ENCODE measurements at regions not wholly inside any gene's neighbourhood (a gene's known extent, or its start where the extent isn't known, plus 50 kb on each side); places are given as distances from the start of the nearest gene placed in this dataset.

DNA sequence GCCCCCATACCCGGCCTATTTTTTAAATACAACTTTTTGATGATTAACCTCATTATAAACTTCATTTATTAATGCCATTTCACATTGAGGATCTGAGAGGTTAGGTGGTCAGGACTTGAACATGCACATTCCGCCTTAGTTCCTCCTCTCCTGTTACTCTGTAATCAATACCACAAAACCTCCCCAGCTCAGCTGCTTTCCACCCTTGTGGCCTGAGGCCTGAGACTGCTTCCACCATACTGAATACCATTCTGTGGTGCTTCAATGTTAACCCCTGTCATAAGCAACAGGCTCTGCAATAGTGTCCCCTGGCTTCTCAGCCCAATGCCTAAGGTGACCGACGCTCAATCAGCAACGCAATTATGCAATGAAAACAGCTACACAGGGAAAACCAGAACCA is 405.4 kb downstream of the ETS1 start:
- Histone ChIP-seq H3K27me3 (ENCODE audit: insufficient read depth, low read length) (no peaks in the 10 kb centered on the region), H3K4me3 (ENCODE audit: low read length) (no peak overlapping the region), H3K4me1 (ENCODE audit: insufficient read depth, low read length) (no peaks in the 10 kb centered on the region), H3K9me3 (ENCODE audit: low read depth, low read length) (no peaks in the 10 kb centered on the region)

DNA sequence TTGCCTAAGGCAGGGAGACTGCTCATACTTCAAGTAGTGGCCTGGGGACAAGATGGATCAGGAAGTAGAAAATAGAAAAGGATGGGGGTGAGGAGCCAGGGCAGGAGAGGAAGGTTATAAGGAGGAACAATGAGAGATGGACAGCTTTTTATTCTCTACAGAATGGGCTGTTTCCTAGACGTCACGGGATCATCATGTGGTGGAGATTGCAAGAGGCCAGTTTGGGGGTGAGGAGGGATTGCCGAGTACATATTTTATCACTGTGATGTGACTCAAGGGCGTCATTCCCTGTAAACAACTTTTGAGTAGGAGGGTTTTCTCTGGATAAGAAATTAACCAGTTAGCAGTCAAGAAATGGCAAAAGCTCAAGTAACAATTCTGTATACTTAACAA is 406.3 kb downstream of the ETS1 start:
- H3K4me3 ChIP-seq (ENCODE audit: low read length): no peak overlapping the region
- H3K27me3 ChIP-seq (ENCODE audit: insufficient read depth, low read length): no peaks in the 10 kb centered on the region
- H3K9me3 ChIP-seq (ENCODE audit: low read depth, low read length): no peaks in the 10 kb centered on the region
- H3K4me1 ChIP-seq (ENCODE audit: insufficient read depth, low read length): no peaks in the 10 kb centered on the region

DNA sequence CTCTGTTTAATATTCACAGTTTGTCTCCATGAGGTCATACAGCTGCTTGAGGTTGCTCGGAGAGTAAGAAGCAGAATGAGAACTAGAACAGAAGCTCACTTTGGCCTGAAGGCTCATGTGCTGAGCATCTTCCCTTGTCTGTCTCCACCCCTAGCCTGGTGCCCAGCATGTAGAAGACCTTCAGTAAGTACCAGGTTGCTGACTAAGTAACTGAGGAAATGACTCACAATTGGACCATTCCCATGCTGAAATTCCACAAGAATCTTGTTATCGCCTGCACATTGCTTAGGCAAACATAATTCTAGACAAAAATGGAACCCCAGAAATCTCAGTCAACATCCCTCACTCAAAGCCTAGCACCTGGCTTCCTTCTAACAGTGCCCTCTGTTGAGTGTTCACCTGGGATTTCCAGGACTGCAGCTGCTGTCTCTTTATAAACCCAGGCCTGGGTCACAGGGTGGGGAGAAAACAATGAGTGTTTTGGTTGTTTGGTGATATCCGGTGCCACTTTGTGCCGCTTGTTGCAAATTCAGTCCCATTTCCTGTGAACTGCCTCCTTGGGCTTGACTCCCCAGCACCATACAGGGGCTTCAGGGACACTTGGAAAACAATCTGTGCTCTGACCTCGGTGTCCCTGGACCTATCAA is 406.8 kb downstream of the ETS1 start:
- no peak overlapping the region for H3K4me3 ChIP-seq (ENCODE audit: low read length)
- no peaks in the 10 kb centered on the region for H3K4me1 ChIP-seq (ENCODE audit: insufficient read depth, low read length)
- no peaks in the 10 kb centered on the region for H3K9me3 ChIP-seq (ENCODE audit: low read depth, low read length)
- no peaks in the 10 kb centered on the region for H3K27me3 ChIP-seq (ENCODE audit: insufficient read depth, low read length)

DNA sequence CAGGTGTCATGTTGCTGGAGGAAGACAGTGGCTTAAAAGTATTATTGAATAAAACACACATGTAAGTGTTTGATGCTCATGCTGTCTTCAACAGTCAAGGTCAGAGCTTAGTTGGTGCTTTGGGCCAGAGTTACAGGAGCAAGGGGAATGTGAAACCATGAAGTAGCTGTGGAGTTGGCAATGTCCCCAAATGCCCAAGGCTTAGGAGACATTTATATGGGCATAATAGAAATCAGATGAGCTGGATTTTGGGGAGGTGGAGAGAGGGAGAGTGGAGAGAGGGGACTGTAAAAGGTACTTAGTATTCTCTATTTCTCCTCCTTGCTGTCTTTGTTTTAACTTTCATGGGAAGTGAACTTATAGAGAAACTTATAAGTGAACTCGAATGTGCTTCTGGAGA is 407.8 kb downstream of the ETS1 start:
- no peaks in the 10 kb centered on the region for H3K9me3 ChIP-seq (ENCODE audit: low read depth, low read length)
- no peaks in the 10 kb centered on the region for H3K4me1 ChIP-seq (ENCODE audit: insufficient read depth, low read length)
- no peak overlapping the region for H3K4me3 ChIP-seq (ENCODE audit: low read length)
- no peaks in the 10 kb centered on the region for H3K27me3 ChIP-seq (ENCODE audit: insufficient read depth, low read length)

DNA sequence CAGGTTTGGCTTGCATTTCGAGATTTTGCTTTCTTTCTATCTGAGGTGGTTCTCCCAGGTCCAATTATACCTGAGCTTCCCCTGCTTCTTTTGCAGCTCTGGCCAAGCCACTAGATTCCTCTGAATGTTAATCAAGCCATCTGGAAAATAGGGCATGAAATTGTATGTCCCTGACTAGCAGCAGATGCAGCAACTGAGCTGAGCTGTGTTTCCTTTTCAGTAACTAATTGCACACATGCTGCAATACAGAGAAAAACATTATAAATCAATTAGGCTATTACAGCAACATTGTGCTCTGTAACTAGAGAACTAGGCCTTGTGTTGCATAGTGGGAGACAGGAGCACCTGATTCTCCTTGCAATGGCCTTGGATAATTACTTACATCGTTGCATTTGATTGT is 408.3 kb downstream of the ETS1 start:
- no peaks in the 10 kb centered on the region for H3K4me1 ChIP-seq (ENCODE audit: insufficient read depth, low read length)
- no peaks in the 10 kb centered on the region for H3K27me3 ChIP-seq (ENCODE audit: insufficient read depth, low read length)
- no peaks in the 10 kb centered on the region for H3K9me3 ChIP-seq (ENCODE audit: low read depth, low read length)
- H3K4me3 ChIP-seq (ENCODE audit: low read length): no peak overlapping the region

DNA sequence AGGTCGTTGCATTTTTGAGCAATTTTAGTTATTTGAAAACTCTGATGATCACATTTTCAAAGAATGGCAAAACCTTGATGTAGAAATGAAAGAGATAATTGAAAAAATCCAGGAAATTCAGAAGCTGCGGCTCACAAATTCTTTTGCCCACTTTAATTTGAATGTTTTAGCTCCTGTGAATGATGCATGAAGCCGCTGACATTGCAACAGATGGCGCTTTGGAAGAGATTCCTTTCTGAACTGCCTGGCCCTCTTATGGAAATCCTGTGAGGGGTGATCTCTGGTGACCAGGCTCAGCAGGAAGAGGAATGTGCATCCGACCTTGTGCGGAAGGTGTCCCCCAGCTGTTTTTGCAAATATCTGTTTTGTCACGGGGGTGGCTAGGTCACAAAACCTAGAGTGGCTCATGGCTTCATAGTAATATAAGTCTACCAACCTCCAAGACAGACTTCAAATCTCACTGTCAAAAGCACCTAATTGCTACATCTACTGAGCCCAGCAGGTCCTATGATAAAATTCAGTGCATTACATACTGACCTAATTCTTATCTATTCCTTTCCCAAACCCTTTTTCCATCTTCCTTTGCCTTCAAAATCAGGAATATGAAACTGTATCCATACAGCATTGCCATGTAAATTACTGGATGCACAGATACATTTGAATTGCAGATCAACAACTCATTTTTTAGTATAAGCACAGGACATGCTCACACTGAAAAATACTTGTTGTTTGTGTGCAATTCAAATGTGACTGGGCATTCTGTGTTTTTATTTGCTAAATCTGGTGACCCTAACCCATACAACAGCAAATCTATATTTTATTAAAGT is 412.7 kb downstream of the ETS1 start:
- no peak overlapping the region for H3K4me3 ChIP-seq (ENCODE audit: low read length)
- no peaks in the 10 kb centered on the region for H3K9me3 ChIP-seq (ENCODE audit: low read depth, low read length)
- no peaks in the 10 kb centered on the region for H3K27me3 ChIP-seq (ENCODE audit: insufficient read depth, low read length)
- H3K4me1 ChIP-seq (ENCODE audit: insufficient read depth, low read length): no peaks in the 10 kb centered on the region

DNA sequence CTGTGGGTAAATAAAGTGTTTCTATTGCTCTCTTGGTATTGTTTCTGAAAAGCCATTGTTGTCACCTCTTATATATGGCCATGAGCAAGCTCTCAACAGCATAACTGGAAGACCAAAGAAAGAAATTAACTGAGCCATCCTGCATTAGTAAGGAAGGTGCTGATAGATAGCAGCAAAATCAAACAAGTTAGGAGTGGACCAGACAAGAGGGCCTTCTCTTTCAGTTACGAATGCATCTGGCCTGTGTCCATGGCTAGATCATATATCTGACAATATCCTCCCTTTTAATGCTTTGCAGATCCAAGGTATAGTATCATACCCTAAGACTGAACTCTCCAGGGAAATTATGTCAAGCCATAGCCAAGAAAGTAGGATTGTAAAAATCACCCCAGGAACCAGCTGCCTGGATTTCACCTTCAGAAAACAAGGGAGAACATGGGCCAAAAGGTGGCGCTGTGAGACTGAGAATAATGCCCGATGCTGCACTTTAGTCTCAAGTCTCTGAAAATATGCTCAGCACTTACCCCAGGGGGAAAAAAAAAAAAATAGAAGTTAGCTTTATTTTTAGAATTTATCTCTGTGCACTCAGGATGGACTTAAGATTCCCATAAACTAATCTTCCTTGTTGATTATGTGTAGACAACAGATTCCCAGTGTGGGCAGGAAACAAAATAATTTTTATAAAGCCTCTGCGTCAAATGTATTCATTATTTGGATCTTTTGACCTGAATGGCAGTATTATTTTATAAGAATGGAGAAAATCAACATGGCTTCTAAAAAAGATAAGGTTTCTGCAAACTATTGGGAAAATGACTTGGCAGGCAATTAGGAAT is 415.1 kb downstream of the ETS1 start:
- H3K4me3 ChIP-seq (ENCODE audit: low read length): no peak overlapping the region

DNA sequence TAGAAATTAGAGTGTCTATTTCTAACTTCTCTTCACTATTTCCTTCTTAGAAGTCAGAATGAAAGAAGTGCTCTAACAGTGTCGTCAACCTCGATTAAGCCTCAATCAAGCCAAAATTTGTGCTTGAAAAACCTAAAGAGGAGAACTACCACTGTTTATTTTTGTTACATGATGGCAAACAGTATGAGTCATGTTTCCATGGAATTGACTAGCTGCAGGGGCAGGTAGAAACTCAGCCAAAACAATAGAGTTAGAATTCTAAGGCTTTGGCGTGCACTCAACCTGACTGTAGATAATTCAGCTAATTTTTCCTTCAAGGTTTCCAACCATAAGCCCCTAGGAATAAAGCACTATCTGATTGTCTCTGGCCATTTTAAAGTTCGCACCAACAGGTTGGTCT is 415.9 kb downstream of the ETS1 start:
- H3K4me1 ChIP-seq (ENCODE audit: insufficient read depth, low read length): no peaks in the 10 kb centered on the region
- H3K4me3 ChIP-seq (ENCODE audit: low read length): no peak overlapping the region
- H3K9me3 ChIP-seq (ENCODE audit: low read depth, low read length): no peaks in the 10 kb centered on the region
- H3K27me3 ChIP-seq (ENCODE audit: insufficient read depth, low read length): no peaks in the 10 kb centered on the region

More for the DNA sequence above, 415.1 kb downstream of the ETS1 start:
- Histone ChIP-seq H3K4me1 (ENCODE audit: insufficient read depth, low read length) (no peaks in the 10 kb centered on the region), H3K27me3 (ENCODE audit: insufficient read depth, low read length) (no peaks in the 10 kb centered on the region), H3K9me3 (ENCODE audit: low read depth, low read length) (no peaks in the 10 kb centered on the region)

DNA sequence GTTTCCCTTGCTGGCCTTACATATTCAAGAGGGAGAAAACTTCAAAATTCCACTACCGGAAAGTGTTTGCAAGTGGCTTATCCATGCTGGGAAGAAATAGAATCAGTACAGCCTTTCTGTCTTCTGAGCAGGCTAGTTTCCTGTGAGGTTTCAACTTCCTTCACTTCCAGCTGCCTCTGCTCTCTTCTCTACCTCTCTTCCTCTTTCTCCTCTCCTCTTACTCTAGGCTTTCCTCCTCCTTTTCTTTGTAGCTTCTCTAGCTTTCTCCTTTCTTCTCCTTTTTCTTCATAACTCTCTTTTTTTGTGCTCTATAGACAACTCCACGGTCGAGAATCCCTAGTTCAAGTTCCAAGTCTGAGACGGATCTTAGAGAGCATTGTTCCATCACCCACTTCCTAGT is 421.8 kb downstream of the ETS1 start:
- H3K9me3 ChIP-seq (ENCODE audit: low read depth, low read length): no peaks in the 10 kb centered on the region
- no peaks in the 10 kb centered on the region for H3K27me3 ChIP-seq (ENCODE audit: insufficient read depth, low read length)
- peaks cover 5% of the 10 kb centered on the region for H3K4me1 ChIP-seq (ENCODE audit: insufficient read depth, low read length)
- H3K4me3 ChIP-seq (ENCODE audit: low read length): no peak overlapping the region

DNA sequence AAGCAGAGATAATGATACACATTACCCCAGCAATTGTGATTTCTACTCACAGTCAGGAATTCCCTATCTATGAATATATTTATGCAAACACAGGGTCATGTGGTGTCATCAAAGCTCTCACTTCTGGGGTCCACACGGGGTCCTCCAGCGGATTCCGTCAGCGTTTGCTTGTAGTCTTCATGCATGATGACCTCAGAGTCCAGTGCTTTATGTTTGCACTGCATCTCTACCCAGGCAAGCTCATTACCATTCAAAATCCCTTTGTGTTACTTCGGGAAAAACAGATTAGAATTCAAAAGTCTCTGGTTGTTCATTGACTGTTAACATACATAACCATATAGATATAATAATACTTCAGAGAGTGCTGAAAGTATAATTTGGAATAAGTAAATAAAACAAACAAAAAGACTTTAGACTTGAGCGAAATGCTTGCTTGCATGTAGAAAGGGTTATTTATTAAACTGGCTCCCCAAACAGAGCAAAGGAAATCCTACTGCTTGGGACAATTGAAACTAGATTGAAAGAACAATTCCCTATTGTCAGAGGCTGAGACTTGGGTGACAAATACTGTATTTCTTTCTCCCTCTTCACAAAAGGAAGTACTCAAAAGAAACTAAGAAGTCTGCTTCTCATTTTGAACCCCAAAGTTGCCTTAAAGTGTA is 423.1 kb downstream of the ETS1 start:
- peaks cover 5% of the 10 kb centered on the region for H3K4me1 ChIP-seq (ENCODE audit: insufficient read depth, low read length)
- no peak overlapping the region for H3K4me3 ChIP-seq (ENCODE audit: low read length)
- H3K27me3 ChIP-seq (ENCODE audit: insufficient read depth, low read length): no peaks in the 10 kb centered on the region
- no peaks in the 10 kb centered on the region for H3K9me3 ChIP-seq (ENCODE audit: low read depth, low read length)

DNA sequence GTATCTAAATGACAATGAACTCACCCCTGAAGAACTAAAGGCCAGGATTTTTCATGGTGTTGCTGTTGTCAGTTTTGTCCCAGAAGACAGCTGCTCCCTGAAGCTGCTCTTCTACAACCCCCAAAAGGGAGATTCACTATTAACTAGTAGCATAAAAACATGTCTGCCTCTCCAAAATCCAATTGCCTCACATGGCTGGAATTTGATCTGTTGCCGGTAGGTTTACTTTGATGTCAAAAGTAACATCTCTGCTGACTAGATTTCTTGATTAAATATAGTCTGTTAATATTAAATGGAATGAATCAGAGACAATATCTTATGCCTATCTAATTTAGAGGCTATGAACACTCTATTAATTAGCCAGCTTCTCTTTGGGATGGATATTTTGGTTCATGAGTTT is 425.4 kb downstream of the ETS1 start:
- Histone ChIP-seq H3K4me1 (ENCODE audit: insufficient read depth, low read length) (peaks cover 5% of the 10 kb centered on the region), H3K4me3 (ENCODE audit: low read length) (no peak overlapping the region), H3K27me3 (ENCODE audit: insufficient read depth, low read length) (no peaks in the 10 kb centered on the region), H3K9me3 (ENCODE audit: low read depth, low read length) (no peaks in the 10 kb centered on the region)

DNA sequence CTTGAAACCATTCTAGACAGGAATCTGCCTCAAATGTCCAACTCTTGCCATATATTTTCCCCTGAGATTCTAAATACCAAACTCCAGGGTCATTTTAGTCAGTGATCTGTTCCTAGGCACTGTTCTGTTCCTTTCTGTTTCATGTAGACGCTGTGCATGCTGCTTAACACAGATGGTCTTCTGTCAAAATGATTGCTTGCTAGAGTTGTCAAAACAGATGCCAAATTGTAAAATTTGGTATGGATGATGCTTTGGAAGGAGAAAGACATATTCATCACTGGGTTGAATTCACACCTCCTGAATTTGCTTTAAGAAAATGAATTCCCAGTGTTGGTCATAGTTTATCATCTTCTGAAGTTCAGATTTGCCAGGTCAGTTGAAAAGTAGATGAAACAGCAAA is 425.9 kb downstream of the ETS1 start:
- no peak overlapping the region for H3K4me3 ChIP-seq (ENCODE audit: low read length)
- H3K9me3 ChIP-seq (ENCODE audit: low read depth, low read length): no peaks in the 10 kb centered on the region
- no peaks in the 10 kb centered on the region for H3K27me3 ChIP-seq (ENCODE audit: insufficient read depth, low read length)
- H3K4me1 ChIP-seq (ENCODE audit: insufficient read depth, low read length): peaks cover 5% of the 10 kb centered on the region

DNA sequence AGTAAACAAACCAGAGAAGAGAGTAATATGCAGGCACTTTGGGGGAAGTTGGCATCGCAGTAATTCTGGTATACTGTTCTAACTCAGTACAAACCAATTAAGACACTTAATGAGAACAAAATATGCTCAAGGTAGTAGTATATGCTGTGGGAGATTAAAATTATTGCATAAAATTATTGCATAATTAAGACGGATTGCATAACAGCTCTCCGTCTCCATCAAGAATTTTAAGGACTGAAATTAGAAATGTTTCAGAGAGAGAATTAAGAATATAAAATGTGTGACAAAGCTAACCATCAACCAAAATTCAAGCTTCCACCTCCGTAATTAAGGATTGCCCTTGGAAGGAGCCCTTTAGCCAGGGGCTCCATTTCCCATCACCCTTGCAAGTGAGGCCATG is 428.5 kb downstream of the ETS1 start:
- H3K27me3 ChIP-seq (ENCODE audit: insufficient read depth, low read length): no peaks in the 10 kb centered on the region

DNA sequence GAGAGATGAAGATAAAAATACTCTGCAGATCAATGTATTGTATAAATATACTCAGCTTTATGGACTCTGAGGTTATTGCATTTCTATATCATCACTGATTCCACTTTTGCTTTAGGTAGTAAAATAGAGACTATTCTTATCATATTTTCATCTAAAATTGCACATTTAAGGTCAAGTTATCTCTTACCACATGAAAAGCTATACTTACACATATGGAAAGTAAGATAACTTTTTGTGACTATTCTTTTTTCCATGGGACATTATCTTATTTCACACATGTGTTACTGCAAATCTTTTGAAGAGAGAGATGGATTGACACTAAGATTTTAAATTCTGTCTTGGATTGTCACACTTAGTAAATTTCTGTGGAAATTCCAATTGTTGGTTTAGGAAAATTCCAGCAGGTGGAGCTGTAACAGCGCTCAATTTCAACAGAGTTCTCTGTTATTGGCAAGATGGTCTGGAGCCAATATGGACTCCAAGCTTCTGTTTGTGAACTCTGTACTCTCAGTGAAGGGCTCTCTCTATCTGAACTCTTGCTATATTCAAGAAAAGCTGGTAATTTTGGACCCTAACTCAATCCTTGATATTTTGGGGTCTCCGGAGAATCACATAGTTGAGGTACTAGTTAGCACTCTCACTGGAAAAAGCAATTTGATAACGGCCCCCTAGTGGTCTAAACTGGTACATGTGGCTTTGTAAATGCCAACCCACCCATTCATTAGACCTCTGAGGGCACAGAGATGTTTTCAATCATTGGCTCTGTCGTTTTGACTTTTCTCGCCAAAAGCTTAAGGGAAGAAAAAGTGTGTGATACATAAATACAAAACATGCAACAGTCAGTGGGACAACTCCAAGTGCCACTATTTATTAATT is 429.7 kb downstream of the ETS1 start:
- Histone ChIP-seq H3K9me3 (ENCODE audit: low read depth, low read length) (no peaks in the 10 kb centered on the region), H3K27me3 (ENCODE audit: insufficient read depth, low read length) (no peaks in the 10 kb centered on the region), H3K4me1 (ENCODE audit: insufficient read depth, low read length) (no peaks in the 10 kb centered on the region), H3K4me3 (ENCODE audit: low read length) (no peak overlapping the region)

More for the DNA sequence above, 428.5 kb downstream of the ETS1 start:
- no peaks in the 10 kb centered on the region for H3K4me1 ChIP-seq (ENCODE audit: insufficient read depth, low read length)
- H3K4me3 ChIP-seq (ENCODE audit: low read length): no peak overlapping the region
- no peaks in the 10 kb centered on the region for H3K9me3 ChIP-seq (ENCODE audit: low read depth, low read length)

Data from mononuclear cell (primary cell).